Right hindlimb (tissue), 1 donor: ENCODE measurements at regions not wholly inside any gene's neighbourhood (a gene's known extent, or its start where the extent isn't known, plus 50 kb on each side); places are given as distances from the start of the nearest gene placed in this dataset.

Experiments used
- DNase-seq: peaks from one replicate; pipeline ENCODE4 v3.0.0-alpha.2; 2018

GRCh38 chr10:116006508-116006907 lies 266.5 kb downstream of the GFRA1 start:
- no peak for DNase-seq

GRCh38 chr10:116005301-116005700 lies 267.7 kb downstream of the GFRA1 start:
- DNase-seq, result no peak

GRCh38 chr10:116002735-116003134 lies 270.3 kb downstream of the GFRA1 start:
- DNase-seq, result no peak

- DNase-seq, result no peak
Measured at GRCh38 chr10:116001976-116002375, 271.0 kb downstream of the GFRA1 start.

GRCh38 chr10:116001262-116001857 lies 271.6 kb downstream of the GFRA1 start:
- peak; percentile 82 for DNase-seq

- no peak for DNase-seq
Measured at GRCh38 chr10:116000151-116000842, 272.7 kb downstream of the GFRA1 start.
